Jurkat, Clone E6-1 (cell line): ENCODE measurements at regions not wholly inside any gene's neighbourhood (a gene's known extent, or its start where the extent isn't known, plus 50 kb on each side); places are given as distances from the start of the nearest gene placed in this dataset.
"Not testable (repeated sequence)": the region's sequence is repeated elsewhere in the genome, so short reads cannot be mapped to it uniquely, and the experiment has no call there.

Experiments used
- DNase-seq: peaks from one replicate; pipeline ENCODE4 v3.0.0-alpha.2; 2011; ENCODE audit warnings: low read depth, low spot score
- H3K4me3 ChIP-seq: 2 replicates; pipeline ENCODE4 v1.5.1; 2011; ENCODE audit warnings: mild to moderate bottlenecking, low read length, control low read depth, moderate library complexity

GRCh38 chr4:101730291-101731117 is 60.0 kb upstream of the BANK1 start:
- DNase-seq, result peak; percentile 40
- H3K4me3 ChIP-seq, result no peak overlapping the region

DNA sequence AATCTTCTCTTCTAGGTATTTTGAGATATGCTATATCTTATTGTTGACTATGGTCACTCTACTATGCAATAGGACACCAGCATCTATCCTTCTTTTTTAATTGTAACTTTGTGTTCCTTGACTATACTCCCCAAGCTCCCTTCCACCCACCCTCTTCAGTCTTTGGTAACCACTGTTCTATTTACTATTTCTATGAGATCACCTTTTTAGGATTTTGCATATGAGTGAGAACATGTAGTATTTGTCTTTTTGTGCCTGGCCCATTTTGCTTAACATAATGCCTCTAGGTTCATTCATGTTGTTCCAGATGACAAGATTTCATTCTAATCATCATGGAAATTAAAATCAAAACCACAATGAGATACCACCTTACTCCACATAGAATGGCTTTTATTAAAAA is 63.3 kb upstream of the BANK1 start:
- H3K4me3 ChIP-seq, result no peak overlapping the region
- DNase-seq, result no peak

DNA sequence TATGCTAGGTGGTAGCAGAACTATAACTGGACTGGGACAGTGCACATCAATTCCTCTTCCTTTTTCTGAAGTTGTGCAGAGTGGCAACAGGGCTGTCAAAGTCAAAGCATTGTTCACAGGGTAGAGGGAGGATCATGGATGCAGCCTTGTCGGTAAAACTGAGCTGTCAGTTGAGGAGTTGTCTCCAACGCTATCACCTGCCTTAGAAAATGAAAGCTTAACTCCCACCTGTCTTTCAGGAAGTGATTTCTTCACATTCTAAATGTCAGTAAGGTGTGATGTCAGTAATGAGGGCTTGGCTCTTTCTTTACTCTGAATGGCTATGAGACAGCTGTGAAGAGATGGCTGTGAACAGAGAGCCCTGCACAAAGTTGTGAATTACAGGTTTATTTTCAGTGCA is 66.4 kb upstream of the BANK1 start:
- no peak for DNase-seq
- H3K4me3 ChIP-seq, result no peak overlapping the region

GRCh38 chr4:101718810-101719209 is 71.7 kb upstream of the BANK1 start:
- no peak for DNase-seq
- no peak overlapping the region for H3K4me3 ChIP-seq

DNA sequence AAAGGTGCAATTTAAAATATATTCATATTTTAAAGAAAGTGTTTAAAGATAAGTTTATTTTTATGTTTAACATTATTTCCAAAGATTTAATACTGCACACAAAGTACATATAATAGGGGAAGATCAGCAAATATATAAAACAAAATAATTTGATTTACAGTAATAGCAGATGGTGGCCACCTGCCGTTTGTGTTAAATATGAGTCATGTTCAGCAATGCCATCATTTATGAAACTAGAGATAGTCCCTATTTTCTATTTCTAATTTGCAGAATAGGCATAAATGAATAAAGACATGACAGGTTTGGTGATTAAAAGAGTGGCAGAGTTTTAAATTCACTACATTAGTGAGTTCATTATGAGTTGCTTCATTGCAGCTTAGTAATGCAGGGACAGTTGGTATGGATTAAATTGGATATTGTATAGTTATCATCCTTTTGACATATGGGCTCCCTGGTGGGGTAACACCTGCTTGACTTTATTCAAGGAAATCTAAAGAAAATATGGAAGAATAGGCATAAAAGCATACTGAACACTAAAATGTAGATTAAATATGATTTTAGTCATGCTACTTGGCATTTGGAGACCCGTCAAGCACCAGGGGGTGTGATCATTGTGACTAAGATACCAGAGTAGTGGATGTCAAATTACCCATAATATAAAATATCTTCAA is 78.8 kb upstream of the BANK1 start:
- H3K4me3 ChIP-seq, result no peak overlapping the region
- DNase-seq, result no peak

GRCh38 chr4:101710806-101711205 is 79.7 kb upstream of the BANK1 start:
- no peak for DNase-seq
- no peak overlapping the region for H3K4me3 ChIP-seq

- DNase-seq, result no peak
- H3K4me3 ChIP-seq, result no peak overlapping the region
These were observed 82.1 kb upstream of the BANK1 start for GRCh38 chr4:101708293-101709039.

GRCh38 chr4:101707596-101707995 is 82.9 kb upstream of the BANK1 start:
- no peak for DNase-seq
- H3K4me3 ChIP-seq, result no peak overlapping the region

DNA sequence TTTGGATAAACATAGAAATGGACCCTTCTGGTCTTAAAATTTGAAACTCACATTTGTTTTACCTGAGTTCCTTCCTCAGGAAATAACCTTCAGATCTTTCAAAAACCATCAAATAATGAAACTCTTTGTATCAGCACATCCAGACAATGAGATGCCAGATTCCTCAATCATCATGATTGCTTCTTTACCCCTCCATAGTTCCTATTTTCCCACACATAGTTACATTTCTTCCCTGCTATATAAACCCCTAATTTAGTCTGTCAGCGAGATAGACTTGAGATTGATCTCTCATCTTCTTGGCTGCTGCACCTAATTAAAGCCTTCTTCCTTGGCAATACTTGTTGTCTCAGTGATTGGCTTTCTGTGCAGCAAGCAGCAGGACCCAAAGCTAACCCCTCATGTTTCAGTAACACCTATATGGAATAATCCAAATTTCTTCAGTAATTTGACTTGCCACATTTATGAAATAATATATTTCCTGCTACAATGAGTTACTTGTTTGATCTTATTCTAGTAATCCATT is 83.9 kb upstream of the BANK1 start:
- no peak for DNase-seq

GRCh38 chr4:101701551-101701950 is 89.0 kb upstream of the BANK1 start:
- no peak overlapping the region for H3K4me3 ChIP-seq
- no peak for DNase-seq

More for the DNA sequence above, 83.9 kb upstream of the BANK1 start:
- H3K4me3 ChIP-seq, result no peak overlapping the region

GRCh38 chr4:101699441-101700124 is 90.9 kb upstream of the BANK1 start:
- H3K4me3 ChIP-seq, result no peak overlapping the region
- DNase-seq, result no peak

GRCh38 chr4:101697266-101697665 is 93.3 kb upstream of the BANK1 start:
- no peak overlapping the region for H3K4me3 ChIP-seq
- DNase-seq, result no peak

DNA sequence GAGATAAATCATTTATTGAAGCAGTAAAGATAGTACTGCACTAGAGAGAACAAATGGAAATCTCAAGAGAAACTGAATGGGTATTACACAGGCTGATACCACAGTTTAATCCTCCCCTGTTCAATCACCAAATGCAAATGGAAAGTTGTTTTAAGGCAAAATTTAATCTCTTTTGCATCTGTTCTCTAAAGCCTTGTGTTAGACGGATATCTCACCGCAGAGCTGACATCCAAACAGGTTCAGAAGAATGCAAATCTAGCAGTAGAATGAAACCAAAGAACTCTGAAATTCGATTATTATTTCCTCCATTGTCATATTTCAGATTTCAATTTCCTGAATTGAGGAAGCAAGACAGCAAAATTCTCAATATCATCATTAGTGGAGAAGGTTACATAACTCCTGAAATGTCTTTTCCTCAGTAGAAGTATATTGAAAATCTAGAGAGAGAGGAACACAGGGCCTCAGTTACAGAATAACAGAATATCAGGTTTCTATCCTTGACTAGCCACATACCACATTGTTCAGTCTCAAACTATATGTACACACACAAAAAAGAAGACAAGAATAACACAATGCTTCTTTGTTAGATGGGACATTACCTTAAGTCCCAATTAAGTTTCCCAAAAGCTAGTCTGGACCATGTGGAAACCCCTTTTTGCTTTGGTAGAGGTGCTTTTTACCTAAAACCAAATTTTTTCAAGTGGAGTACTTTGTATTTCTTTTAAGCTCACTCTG is 94.1 kb upstream of the BANK1 start:
- DNase-seq, result no peak
- H3K4me3 ChIP-seq, result no peak overlapping the region

DNA sequence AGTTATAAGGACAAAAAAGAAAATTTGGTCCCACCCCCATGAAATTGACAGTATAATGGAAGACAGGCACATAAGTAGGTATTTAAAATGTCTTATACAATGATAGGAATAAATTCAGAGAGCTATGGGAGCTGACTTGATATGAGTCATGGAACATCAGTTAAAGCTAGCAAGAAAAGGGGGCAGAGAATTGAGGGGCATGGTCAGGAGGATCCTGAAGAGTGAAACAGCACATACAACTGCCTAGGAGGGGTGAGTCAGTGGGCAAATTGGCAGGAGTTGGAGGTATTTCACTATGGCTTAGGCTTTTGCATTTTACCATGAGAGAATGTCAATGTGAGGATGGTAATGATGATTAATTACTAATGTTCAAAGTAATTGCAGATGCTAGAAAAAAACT is 95.4 kb upstream of the BANK1 start:
- no peak overlapping the region for H3K4me3 ChIP-seq
- DNase-seq, result no peak

DNA sequence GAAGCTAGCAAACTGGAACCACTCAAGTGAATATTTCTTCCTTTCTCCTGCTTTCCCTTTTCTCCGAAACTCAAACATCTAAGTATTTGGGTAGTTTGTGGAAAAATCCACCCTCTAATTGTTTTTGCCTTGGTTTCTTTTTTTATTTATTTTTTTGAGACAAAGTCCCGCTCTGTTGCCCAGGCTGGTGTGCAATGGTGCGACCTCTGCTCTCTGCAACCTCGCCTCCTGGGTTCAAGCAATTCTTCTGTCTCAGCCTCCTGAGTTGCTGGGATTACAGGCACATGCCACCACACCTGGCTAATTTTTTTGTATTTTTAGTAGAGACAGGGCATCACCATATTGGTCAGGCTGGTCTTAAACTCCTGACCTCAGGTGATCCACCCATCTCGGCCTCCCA is 96.1 kb upstream of the BANK1 start:
- DNase-seq, H3K4me3 ChIP-seq: not testable (repeated sequence)

- H3K4me3 ChIP-seq, result no peak overlapping the region
- no peak for DNase-seq
These were observed 96.6 kb upstream of the BANK1 start for GRCh38 chr4:101693842-101694398.

- no peak for DNase-seq
- H3K4me3 ChIP-seq, result no peak overlapping the region
These were observed 101.3 kb upstream of the BANK1 start for GRCh38 chr4:101689220-101689619.

DNA sequence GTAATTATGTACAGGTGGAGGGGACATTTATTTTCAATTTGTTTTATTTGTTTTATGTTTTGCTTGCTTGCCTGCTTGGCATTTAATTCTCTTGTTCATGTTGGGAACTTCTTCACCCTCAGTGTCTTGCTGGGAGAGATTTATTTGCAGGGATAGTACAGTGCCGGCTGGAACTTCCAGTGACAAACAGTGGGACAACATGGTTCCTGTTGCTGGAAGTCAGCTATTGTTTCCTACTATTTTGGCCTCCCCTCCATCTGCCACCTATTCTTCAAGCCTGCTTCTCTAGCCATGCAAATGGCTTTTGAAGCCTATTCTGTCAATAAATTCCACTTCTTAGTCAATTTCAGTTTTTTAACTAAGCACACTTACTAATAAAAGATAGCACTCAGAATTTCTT is 105.4 kb upstream of the BANK1 start:
- no peak for DNase-seq
- no peak overlapping the region for H3K4me3 ChIP-seq
